ENCODE measurements at regions not wholly inside any gene's neighbourhood (a gene's known extent, or its start where the extent isn't known, plus 50 kb on each side); places are given as distances from the start of the nearest gene placed in this dataset.
A peak's percentile ranks its signal among the peaks of the same experiment; 100 is the strongest.

GRCh38 chr5:39906146-39906545 is 481.4 kb upstream of the DAB2 start:
- no peaks in the 10 kb centered on the region for H3K27me3 ChIP-seq (ENCODE audit: control insufficient read depth, insufficient read depth, low read length)
- TF ChIP-seq CTCF (IDR thresholded peaks at IDR 0.05; ENCODE audit: insufficient read depth, low read length, severe bottlenecking), result no peak
- FAIRE-seq (no peak), DNase-seq (ENCODE audit: low read depth) (peak; percentile 21)
- H3K36me3 ChIP-seq (ENCODE audit: control insufficient read depth, insufficient read depth, low read length), result no peaks in the 10 kb centered on the region
- no peak overlapping the region for H3K4me3 ChIP-seq (ENCODE audit: low read depth, low read length)

- FAIRE-seq (no peak), DNase-seq (ENCODE audit: low read depth) (no peak)
- TF ChIP-seq CTCF (IDR thresholded peaks at IDR 0.05; ENCODE audit: insufficient read depth, low read length, severe bottlenecking), result no peak
- Histone ChIP-seq H3K4me3 (ENCODE audit: low read depth, low read length) (no peak overlapping the region), H3K36me3 (ENCODE audit: control insufficient read depth, insufficient read depth, low read length) (no peaks in the 10 kb centered on the region), H3K27me3 (ENCODE audit: control insufficient read depth, insufficient read depth, low read length) (no peaks in the 10 kb centered on the region)
Observed at GRCh38 chr5:39905356-39905755, 480.6 kb upstream of the DAB2 start.

GRCh38 chr5:39902626-39903025 is 477.8 kb upstream of the DAB2 start:
- H3K4me3 ChIP-seq (ENCODE audit: low read depth, low read length), result no peak overlapping the region
- H3K27me3 ChIP-seq (ENCODE audit: control insufficient read depth, insufficient read depth, low read length), result no peaks in the 10 kb centered on the region
- H3K36me3 ChIP-seq (ENCODE audit: control insufficient read depth, insufficient read depth, low read length), result no peaks in the 10 kb centered on the region
- no peak for DNase-seq (ENCODE audit: low read depth)
- TF ChIP-seq CTCF (IDR thresholded peaks at IDR 0.05; ENCODE audit: insufficient read depth, low read length, severe bottlenecking), result no peak
- FAIRE-seq, result no peak

- no peak for TF ChIP-seq CTCF (IDR thresholded peaks at IDR 0.05; ENCODE audit: insufficient read depth, low read length, severe bottlenecking)
- H3K4me3 ChIP-seq (ENCODE audit: low read depth, low read length), result no peak overlapping the region
- no peaks in the 10 kb centered on the region for H3K36me3 ChIP-seq (ENCODE audit: control insufficient read depth, insufficient read depth, low read length)
- DNase-seq (ENCODE audit: low read depth), result no peak
- FAIRE-seq, result no peak
- H3K27me3 ChIP-seq (ENCODE audit: control insufficient read depth, insufficient read depth, low read length), result no peaks in the 10 kb centered on the region
Observed at GRCh38 chr5:39898731-39899130, 474.0 kb upstream of the DAB2 start.

GRCh38 chr5:39896706-39897105 is 471.9 kb upstream of the DAB2 start:
- FAIRE-seq (no peak), DNase-seq (ENCODE audit: low read depth) (no peak)
- Histone ChIP-seq H3K27me3 (ENCODE audit: control insufficient read depth, insufficient read depth, low read length) (no peaks in the 10 kb centered on the region), H3K36me3 (ENCODE audit: control insufficient read depth, insufficient read depth, low read length) (no peaks in the 10 kb centered on the region), H3K4me3 (ENCODE audit: low read depth, low read length) (no peak overlapping the region)
- no peak for TF ChIP-seq CTCF (IDR thresholded peaks at IDR 0.05; ENCODE audit: insufficient read depth, low read length, severe bottlenecking)

- Histone ChIP-seq H3K4me3 (ENCODE audit: low read depth, low read length) (no peak overlapping the region), H3K27me3 (ENCODE audit: control insufficient read depth, insufficient read depth, low read length) (no peaks in the 10 kb centered on the region)
- no peak for TF ChIP-seq CTCF (IDR thresholded peaks at IDR 0.05; ENCODE audit: insufficient read depth, low read length, severe bottlenecking)
Observed at GRCh38 chr5:39896104-39896503, 471.3 kb upstream of the DAB2 start.

More at GRCh38 chr5:39896104-39896503, 471.3 kb upstream of the DAB2 start:
- H3K36me3 ChIP-seq (ENCODE audit: control insufficient read depth, insufficient read depth, low read length), result no peaks in the 10 kb centered on the region
- DNase-seq (ENCODE audit: low read depth), result no peak
- no peak for FAIRE-seq

All from bronchial epithelial cell (primary cell).